Lower lobe of right lung (tissue), 2 donors: ENCODE measurements at regions not wholly inside any gene's neighbourhood (a gene's known extent, or its start where the extent isn't known, plus 50 kb on each side); places are given as distances from the start of the nearest gene placed in this dataset.

Experiments
- ATAC-seq, 2 donors: fragments of 200-7000 bp; cut with Tn5 transposase; one replicate each; pipeline ENCODE4 v1.9.1; 2020 to 2022; ENCODE audit warnings: mild to moderate bottlenecking in 2 of 2, moderate library complexity in 2 of 2
- DNase-seq: peaks from one replicate; pipeline ENCODE4 v3.0.0-alpha.2; 2020
- H3K27ac ChIP-seq: fragments of 200-600 bp; one replicate; pipeline ENCODE4 v1.8.0; 2022
- H3K27me3 ChIP-seq: fragments of 200-600 bp; one replicate; pipeline ENCODE4 v1.8.0; 2022; ENCODE audit warnings: low read depth
- H3K36me3 ChIP-seq: fragments of 200-600 bp; one replicate; pipeline ENCODE4 v1.8.0; 2022; ENCODE audit warnings: mild to moderate bottlenecking
- H3K4me1 ChIP-seq: fragments of 200-600 bp; one replicate; pipeline ENCODE4 v1.8.0; 2022
- H3K4me3 ChIP-seq: fragments of 200-600 bp; one replicate; pipeline ENCODE4 v1.8.0; 2022; ENCODE audit warnings: mild to moderate bottlenecking
- H3K9me3 ChIP-seq: fragments of 200-600 bp; one replicate; pipeline ENCODE4 v1.8.0; 2022
- CTCF ChIP-seq: fragments of 200-600 bp; IDR thresholded peaks from one replicate; pipeline ENCODE4 v1.8.0; 2022; ENCODE audit warnings: antibody characterized with exemption, mild to moderate bottlenecking
- intact Hi-C: fragments of 100-400 bp; cut with DNase I; formaldehyde crosslinking; loops from one replicate; pipeline ENCODE4 v1.11.0; 2022
- donor health status: DM: no; HTN: yes; CAD: no; lungs with severe emphysema.

GRCh38 chr16:73558219-73558618, 510.3 kb upstream of the ZFHX3 start:
- no peaks in the 10 kb centered on the region for H3K4me1 ChIP-seq
- no peaks in the 10 kb centered on the region for H3K27me3 ChIP-seq
- ATAC-seq = no peak
- H3K27ac ChIP-seq = no peak overlapping the region
- no peaks in the 10 kb centered on the region for H3K36me3 ChIP-seq
- no peak for DNase-seq
- H3K9me3 ChIP-seq = no peaks in the 10 kb centered on the region
- no peak overlapping the region for H3K4me3 ChIP-seq
- TF ChIP-seq CTCF = no peak
- intact Hi-C loops = no loop called here

GRCh38 chr16:73553941-73554660, 506.2 kb upstream of the ZFHX3 start:
- DNase-seq (no peak), ATAC-seq (no peak)
- H3K27me3 ChIP-seq = no peaks in the 10 kb centered on the region
- no peak overlapping the region for H3K27ac ChIP-seq
- H3K4me1 ChIP-seq = no peaks in the 10 kb centered on the region
- intact Hi-C loops = no loop called here
- no peak overlapping the region for H3K4me3 ChIP-seq
- no peaks in the 10 kb centered on the region for H3K9me3 ChIP-seq
- no peak for TF ChIP-seq CTCF
- no peaks in the 10 kb centered on the region for H3K36me3 ChIP-seq

DNA sequence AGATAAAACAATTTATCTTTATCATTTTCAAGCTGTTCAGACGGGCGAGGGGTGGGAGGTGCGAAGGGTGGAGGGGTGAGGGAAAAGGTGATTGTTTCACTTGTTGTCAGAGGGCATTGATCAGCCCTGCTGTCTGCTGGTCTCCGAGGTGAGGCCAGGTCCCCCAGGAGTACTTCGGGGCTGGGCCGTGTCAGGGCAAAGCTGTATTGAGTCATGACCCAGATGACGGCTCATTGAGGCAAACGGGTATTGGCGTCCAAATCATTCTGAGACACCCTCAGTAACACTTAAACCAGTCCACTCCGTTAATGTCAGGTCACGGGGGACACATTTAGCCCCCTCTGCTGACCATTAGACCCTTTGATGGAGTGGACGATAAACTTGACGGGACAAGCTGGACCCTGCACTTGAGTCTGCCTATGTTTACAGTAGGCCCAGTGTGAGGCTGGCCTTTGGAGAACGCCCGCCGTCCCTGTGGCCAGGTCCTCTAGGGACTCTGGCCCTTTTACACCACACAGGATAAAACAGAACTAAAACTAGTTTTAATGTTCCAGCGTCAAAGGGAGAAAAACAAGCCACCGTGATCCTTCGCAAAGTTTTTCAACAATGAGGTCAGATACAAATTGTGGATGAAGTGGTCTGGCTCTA, 502.2 kb upstream of the ZFHX3 start:
- no peaks in the 10 kb centered on the region for H3K9me3 ChIP-seq
- DNase-seq = no peak
- no peaks in the 10 kb centered on the region for H3K36me3 ChIP-seq
- no peak for TF ChIP-seq CTCF
- H3K4me3 ChIP-seq = no peak overlapping the region
- H3K27ac ChIP-seq = no peak overlapping the region
- intact Hi-C loops = no loop called here
- no peaks in the 10 kb centered on the region for H3K4me1 ChIP-seq
- no peak for ATAC-seq
- H3K27me3 ChIP-seq = peaks cover 17% of the 10 kb centered on the region

DNA sequence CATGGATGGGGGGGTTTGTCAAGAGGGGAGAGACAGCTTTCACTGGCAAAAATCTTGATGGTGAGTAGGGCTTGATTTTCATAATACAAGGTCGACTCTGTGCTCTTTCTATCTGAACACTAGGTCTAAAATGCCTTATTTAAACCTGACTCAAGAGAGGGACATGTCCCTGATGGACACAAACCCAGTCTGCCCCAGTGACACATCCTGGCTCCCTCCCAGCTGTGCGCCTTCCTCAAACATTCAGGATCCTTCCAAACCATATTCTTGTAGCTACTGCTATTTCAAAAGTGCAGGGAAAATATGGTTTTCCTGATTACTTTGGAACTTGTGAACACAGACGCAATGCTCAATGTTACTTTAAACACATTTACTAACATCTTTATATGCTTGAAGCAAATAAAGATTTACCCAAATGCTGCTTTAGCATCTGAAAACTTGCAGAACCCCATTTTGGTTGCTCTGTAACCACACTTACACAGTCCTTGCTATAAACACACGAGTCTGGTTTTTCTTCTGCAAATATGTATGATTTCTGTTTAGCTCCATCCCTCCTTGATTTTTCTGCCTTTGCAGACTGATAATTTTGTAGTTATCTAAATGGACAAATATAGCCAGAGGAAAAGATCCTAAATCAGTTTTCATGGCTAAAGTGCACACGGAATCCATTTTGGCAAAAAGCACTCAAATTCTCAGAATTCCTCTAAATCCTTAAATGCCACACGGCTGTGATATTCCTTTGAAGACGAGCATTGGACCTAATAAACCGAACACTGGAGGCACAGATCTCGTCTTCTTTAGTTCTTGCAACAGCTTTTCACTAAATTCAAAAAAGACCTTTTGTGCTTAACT, 499.9 kb upstream of the ZFHX3 start:
- Histone ChIP-seq H3K27me3 (peaks cover 37% of the 10 kb centered on the region), H3K4me1 (no peaks in the 10 kb centered on the region), H3K4me3 (no peak overlapping the region), H3K27ac (no peak overlapping the region), H3K36me3 (no peaks in the 10 kb centered on the region), H3K9me3 (no peaks in the 10 kb centered on the region)
- intact Hi-C loops = no loop called here
- no peak for ATAC-seq
- DNase-seq = no peak
- TF ChIP-seq CTCF = no peak

DNA sequence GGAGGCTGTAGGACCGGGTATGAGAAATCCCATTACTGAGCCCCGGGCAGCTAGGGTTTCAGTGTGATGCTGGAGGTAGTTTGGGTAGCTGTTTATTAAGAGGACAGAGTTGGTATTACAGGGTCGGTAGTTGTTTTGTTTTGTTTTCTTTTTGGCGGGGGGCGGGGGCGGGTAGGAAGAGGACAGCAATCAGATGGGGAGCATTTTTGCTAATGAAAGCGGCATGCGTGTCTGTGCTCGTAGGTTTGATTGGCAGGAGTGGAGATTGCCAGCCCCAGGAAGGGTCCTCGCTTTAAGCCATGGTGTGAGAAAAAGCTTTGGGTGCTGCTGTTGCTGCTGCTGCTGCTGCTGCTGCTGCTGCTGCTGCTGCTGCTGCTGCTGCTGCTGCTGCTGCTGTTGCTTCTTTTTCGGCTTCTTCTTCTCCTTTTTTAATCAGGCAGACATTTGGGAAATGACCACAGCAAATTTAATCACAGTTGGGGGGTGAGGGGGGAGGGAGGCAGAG, 498.5 kb upstream of the ZFHX3 start:
- Histone ChIP-seq H3K27ac (no peak overlapping the region), H3K36me3 (no peaks in the 10 kb centered on the region), H3K9me3 (no peaks in the 10 kb centered on the region), H3K4me3 (no peak overlapping the region), H3K4me1 (no peaks in the 10 kb centered on the region), H3K27me3 (peaks cover 39% of the 10 kb centered on the region)
- DNase-seq = no peak
- no peak for ATAC-seq
- TF ChIP-seq CTCF = no peak
- intact Hi-C loops = no loop called here
